Stimulated activated CD8-positive, alpha-beta memory T cell treated with anti-CD3 and anti-CD28 coated beads, Interleukin-2, amount 100 ng/mL, for 48 hours (primary cell): ENCODE measurements at regions not wholly inside any gene's neighbourhood (a gene's known extent, or its start where the extent isn't known, plus 50 kb on each side); places are given as distances from the start of the nearest gene placed in this dataset.
"Not testable (repeated sequence)": the region's sequence is repeated elsewhere in the genome, so short reads cannot be mapped to it uniquely, and the experiment has no call there.

Experiments
- DNase-seq, 2 donors: peaks; one replicate each; pipeline ENCODE4 v3.0.0-alpha.2; 2020; ENCODE audit warnings: low read depth in 2 of 2

DNA sequence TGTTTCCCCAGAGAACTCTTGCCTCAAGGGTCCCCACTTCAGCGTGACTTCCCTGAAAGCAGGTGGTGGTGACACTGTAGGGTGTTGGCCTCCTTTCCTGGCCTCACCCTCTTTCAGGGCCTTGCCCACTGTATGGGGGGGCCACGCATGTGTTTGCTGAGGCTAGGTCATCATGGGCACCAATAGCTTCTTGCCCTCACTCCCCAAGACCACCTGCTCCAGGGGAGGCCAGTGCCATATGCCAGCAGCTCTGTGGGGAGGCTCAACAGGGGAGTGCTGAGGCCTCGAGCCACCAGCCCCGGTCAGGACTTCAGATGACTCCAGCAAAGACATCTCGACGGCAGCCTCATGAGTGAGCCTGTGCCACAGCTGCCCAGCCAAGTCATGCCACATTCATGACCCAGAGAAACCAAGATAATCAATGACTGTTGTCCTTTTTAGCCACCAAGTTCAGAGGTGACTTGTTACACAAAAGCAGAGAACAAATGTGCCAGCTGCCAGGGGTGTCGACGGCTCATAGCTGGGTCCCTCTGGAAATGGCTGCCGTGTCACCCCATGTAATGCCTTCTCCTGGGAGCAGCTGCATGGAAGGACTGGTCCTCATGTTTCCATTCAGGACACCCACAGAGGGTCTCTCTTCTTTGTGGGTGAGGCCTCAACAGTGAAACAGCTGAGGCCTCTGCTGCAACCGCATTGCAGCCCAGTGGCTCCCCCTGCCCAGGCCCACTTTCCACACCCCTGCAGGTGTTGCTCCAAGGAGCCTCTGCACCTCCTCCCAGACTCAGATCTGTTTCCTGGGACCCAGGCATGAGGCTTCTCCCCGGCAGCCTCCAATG lies 162.2 kb downstream of the LAT start:
- DNase-seq, result not testable (repeated sequence)

DNA sequence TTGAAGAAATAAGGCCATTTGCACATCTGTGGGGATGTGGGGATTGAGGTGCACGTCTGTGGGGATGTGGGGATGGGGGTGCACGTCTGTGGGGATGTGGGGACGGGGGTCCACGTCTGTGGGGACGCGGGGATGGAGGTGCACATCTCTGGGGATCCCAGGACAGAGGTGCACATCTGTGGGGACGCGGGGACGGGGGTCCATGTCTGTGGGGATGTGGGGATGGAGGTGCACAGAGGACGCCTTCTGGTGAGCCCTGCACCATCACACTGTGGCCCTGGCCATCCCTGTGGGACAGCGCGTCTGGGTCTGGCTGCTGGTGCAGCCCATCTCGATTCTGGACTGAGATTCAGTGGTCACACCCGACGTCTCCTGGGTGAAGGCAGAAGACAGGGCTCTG lies 161.4 kb downstream of the LAT start:
- DNase-seq, result no peak

DNA sequence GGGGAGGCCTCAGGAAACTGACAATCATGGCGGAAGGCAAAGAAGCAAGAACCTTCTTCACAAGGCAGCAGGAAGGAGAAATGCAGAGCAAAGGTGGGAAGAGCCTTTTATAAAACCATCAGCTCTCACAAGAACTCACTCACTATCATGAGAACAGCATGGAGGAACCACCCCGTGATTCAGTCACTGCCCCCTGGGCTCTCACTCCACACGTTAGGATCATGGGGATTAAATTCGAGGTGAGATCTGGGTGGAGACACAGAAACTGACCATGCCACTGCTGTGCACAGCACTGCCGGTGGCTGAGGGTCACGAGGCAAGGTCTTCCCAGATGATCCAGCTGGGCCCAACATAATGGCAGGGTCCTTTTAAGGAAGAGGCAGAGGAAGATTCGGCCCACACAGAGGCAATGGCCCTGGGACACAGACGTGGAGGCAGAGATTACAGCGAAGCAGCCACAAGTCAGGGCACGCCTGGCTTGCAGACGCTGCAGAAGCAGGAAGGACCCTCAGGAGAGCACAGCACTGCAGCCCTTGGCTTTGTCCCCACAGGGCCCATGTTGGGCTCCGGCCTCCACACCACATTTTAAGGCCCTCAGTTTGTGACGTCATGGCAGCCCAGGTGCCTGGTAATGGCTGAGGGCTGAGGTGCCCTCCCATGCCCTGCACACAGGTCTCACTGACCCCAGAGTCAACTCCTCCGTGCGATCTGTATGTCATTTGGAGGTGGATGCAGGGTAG lies 160.8 kb downstream of the LAT start:
- not testable (repeated sequence) for DNase-seq

DNA sequence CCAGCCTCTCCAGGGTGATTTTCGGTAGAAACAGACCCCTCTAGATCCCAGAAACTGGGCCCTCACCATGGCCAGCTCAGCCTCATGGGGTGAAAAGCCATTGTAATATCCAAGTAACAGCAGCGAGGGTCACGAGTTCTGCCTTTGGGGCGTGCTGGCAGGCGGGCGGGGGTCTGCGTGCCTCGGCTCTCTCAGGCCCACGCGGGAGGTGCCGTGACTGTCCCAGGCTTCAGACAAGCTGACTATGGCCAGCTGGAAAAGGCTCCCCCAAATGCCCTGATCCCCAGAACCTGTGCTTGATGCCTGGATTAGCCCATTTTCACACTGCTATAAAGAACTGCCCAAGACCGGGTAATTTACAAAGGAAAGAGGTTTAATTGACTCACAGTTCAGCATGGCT lies 160.2 kb downstream of the LAT start:
- not testable (repeated sequence) for DNase-seq

DNA sequence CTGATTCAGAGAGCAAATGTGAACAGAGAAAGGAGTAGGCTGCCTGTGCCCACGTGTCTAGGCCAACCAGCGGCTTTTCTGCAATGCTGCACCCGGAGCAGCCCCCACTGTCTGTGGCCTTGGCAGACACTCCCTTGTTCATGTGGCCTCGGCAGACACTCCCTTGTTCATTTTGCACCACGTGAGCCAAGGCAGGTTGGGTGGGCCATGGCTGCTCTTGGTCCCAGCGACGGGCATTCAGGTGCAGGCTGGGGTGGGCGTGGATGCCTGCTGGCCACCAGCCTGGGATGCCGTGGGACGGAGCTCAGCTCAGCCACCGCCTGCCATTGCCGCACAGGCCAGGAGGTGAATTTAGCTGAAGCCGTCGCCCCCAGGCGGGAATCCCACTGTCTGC lies 159.8 kb downstream of the LAT start:
- not testable (repeated sequence) for DNase-seq

DNA sequence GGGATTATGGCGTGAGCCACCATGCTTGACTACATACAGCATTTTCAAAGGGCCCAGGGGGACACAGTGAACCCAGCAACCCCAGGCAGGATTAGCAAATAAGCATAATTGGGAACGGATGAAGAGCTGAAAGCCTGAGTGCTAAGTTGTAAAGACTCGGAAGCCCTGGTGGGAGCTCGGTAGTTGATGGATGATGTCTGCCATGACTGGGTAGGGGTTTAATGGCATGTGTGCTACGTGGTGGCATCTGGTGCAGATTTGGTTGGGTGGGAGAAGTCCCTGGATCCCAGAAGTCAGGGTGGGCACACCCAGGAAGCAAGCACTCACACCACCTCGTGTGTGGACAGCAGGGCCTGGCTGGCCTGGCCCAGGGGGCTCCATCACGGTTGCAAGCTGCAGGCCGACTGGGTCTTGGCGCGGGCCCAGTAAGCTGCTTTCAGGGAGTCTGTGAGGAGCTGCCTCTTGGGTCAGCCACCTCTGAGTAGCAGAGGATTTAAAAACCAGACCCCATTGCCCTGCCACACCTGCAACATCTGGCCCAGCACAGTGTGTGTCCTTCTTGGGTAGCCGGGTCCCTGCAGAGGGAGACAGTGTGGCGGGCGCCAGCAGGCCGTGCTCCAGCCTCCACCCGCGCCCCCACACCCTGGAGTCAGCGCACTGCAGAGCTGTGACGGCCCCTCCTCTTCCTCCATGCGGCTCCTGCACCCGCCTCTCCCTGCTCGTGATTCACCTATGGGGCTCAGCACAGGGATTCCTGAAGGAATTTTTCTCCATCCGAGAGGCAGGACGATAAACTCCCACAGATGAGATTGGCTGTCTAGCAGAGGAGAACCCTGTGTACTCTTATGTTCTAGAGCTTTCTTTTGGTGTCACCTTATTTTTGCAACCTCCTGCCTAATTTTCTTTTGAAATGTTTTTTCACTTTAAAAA lies 159.2 kb downstream of the LAT start:
- DNase-seq, result not testable (repeated sequence)

DNA sequence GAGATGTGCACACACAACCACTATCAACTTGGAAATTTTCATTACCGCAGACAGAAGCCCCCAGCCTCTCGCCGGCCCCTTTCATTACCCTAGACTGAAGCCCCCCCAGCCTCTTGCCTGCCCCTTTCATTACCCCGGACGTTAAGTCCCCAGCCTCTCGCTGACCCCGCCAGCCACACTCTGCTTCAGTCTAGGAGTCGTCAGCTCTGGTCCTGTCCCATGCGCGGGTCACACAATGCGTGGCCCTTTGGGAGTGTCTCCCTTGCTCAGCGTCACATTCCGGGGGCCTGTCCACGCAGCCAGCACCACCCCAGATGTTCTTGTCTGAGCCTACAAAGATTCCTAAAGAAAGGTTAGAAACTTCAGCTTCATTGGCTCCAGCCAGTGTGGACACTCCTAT lies 157.7 kb downstream of the LAT start:
- DNase-seq, result not testable (repeated sequence)

DNA sequence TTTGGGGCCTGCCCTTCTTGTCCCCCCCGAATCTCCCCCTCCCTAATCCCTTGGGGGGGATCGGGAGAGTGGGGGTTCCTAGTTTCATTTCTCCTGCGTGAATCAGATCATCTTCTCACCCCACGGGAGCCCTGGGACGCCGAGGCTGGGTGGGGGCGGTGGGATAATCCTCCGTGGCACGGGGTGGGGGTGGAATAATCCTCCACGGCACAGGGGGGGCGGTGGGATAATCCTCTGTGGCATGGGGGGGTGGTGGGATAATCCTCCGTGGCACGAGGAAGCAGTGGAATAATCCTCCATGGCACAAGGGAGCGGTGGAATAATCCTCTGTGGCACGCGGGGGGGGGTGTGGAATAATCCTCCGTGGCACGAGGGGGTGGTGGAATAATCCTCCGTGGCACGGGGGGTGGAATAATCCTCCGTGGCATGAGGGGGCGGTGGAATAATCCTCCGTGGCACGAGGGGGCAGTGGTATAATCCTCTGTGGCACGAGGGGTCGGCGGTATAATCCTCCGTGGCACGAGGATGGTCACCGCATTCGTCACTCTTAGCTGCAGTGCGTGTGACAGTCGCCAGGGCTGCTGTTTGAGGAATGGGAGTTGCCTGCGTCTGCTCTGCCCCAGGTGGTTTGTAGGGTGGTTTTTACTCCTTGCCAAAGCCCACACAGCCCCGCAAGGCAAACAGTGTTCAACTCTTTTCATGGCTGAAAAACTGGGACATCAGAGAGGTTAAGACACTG lies 156.9 kb downstream of the LAT start:
- DNase-seq, result no peak

DNA sequence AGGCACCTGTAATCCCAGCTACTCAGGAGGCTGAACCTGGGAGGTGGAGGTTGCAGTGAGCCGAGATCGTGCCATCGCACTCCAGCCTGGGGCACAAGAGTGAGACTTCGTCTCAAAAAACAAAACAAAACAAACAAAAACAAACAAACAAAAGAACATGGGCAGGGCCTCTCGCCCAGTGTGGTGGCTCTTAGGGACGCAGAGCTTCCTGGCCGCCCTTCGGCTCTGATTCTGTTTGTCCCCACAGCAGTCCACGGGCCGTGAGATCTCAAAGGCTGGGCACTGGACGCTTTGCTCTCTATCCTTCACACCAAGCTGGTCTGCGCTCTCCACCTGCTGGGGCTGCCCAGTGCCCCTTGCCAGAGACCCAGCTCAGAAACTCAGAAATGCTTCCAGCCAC lies 156.3 kb downstream of the LAT start:
- DNase-seq, result not testable (repeated sequence)

DNA sequence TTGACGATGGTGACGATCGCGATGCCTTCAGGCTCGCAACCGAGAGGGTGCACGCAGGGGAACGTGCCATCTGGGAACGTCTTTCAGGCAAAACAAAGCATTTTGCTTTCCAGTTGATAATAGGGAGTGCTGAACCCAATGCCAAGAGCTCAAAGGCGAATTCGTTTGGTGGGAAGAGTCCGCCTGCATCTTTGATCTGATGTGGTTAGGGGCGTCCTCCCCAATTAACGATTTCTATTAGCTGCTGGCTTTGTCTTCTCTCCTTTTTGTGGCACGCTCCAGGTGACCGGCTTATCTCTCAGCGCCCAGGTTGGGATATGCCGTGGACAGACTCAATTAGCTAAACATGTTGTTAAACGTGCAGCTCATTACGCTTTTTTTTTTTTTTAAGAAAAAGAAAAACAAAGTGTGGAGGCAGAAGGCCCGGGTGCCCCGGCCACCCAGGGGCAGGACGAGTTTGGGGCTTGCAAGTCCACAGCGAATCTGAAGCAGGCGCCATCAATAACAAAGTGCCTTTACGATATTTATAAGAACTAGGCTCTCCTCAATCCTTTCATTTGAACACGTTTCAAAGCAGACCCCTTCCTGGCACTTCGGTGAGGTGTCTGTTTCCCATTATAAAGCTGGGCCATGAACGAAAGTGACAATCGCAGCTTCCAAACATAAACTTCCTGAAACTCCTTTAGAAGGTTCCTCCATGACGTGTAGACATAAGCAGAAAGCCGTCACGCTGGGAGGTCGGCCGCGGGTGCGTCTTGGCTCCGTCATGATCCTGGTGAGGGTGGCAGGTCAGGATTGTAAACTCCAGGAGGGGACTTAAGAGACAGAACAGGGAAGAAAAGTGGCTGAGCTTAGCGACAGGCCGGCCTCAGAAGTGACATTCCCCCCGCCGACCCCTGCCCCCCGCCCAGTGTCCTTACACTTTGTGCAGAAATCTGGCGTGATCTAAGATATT lies 155.3 kb downstream of the LAT start:
- not testable (repeated sequence) for DNase-seq

DNA sequence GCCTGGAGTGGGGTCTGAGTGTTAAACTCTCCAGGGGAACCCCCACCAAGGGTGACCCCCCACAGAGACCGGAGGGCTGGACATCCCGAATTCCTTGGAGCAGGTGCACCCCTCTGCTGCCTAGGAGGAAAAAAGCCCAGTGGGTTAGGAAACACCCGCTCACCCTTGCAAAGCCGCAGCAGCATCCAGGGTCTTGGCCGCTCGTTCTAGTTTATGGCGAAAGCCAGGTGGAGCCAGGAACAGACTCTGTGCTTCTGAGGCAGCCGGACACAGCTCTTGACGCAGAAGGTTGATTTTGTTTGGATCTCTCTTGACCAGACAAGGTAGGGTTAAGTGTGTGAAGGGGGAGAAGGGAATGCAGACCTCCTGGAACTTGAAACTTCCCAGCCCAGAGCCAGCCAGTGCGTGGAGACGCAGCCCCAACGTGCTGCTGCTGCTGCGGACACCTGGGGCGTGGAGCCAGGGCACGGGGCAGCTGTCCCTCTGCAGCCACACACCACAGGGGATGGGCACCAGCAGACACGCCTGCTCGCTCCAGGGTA lies 154.5 kb downstream of the LAT start:
- no peak for DNase-seq

DNA sequence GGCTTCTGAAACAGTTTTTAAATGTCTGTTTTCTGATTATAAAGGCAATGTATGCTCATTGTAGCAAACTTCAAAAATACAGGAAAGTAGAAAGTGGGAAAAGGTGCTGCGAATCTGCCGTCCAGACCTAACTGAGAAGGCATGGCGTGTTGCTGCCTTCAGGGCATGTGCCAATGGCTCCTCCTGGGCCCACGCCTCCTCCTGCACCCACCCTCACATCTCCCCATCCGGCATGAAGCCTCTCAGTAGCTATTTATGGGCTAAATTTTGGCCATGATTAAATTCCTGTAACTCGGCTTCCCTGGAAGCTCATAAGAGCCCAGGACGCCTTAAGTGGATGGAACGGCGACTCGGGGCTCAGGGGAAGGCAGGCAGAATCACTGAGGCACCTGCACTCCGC lies 153.8 kb downstream of the LAT start:
- DNase-seq, result not testable (repeated sequence)

DNA sequence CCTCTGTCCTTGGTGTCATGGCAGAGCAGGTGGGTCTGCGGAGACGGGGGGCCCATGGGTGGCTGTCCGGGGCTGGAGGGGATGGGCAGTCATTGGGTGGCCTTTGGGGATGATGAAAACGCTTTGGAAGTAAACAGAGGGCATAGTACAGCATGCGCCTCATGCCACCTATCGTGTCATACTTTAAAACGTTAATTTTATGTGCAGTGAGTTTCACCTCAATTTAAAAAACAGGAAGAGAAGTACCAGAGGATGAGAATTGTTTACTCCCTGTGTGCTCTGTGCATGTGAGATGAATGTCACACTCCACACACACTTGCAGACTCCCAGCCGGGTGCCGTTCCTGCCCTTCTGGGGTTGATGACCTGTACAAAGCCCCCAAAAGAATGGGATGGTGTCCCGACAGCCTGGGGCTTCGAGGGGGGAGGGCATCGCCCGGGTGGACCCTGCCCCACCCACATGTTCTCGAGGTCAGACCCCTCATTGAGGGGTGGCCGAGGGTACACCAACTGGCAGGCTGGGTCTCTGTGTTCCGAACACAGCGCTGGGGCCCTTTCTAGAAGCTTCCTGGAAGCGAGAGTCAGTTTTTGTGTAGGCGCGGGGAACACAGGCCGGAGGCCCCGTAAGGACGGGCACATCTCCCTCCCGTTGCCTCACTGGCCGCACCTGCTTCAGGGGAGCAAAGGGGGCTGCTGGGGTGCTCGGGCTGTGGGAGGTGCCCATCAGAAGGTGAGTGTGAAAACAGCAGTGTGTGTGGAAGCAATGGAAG lies 153.2 kb downstream of the LAT start:
- not testable (repeated sequence) for DNase-seq

DNA sequence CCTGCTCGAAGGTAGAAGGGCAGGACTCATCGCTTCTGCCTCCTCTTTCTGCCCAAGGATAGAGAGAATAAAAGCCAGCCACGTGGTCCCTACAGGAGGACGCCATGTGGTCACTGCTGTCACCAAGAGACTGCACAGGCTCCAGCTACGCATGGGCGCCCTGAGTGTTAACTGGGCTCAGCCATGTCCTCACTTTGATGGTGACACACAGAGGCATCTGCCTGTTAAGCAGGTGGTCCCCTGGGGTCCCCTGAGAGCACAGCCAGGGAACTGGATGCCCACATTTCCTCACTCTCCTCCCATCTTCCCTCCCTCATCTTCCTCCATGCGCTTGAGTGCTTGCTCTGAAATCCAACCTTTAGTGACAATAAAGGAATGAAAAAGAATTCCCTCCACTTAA lies 152.6 kb downstream of the LAT start:
- DNase-seq, result not testable (repeated sequence)

DNA sequence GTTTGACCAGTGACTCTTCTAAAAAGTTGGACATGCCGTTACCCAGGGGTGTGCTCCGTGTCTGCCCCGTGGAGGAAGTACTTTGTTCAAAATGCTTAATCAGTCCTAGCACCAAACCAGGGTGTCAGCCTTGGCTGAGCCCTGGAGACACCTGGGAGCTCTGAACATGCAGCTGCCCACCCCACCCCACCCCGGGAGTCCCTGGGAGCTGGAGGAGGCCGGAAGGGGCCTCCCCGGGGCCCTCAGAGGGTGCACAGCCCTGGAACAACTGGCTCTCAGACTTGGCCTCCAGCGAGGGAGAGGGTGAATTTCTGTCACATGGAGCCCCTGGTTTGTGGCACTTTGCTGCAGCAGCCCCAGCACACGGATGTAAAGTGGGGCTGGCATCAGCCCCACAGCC lies 152.1 kb downstream of the LAT start:
- not testable (repeated sequence) for DNase-seq

DNA sequence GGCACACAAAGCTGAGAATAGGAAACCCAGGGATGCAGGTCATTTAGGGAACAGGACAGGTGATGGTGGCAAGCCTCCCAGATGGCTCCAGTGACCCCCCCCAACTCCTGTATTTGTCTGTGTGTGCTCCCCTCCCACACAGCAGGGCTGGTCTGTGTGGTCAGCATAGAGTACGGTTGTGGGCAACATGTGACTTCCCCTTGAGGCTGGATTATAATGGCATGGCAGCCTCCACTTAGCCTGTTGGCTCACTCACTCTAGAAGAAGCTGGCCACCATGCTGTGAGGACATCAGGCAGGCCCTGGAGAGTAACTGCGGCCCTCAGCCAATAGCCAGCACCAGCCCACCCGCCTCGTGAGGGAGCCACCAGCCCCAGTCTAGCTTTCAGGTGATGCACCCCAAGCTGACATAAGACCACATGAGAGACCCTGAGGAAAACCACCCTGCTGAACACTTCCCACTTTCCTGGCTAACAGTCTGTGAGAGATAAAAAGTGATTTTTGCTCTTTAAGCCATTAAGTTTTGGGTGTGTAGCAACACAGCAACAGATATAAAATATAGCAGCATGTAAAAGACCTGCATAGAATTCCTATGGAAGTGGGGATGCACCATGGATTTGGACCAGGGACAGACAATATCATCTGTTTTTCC lies 151.3 kb downstream of the LAT start:
- not testable (repeated sequence) for DNase-seq

DNA sequence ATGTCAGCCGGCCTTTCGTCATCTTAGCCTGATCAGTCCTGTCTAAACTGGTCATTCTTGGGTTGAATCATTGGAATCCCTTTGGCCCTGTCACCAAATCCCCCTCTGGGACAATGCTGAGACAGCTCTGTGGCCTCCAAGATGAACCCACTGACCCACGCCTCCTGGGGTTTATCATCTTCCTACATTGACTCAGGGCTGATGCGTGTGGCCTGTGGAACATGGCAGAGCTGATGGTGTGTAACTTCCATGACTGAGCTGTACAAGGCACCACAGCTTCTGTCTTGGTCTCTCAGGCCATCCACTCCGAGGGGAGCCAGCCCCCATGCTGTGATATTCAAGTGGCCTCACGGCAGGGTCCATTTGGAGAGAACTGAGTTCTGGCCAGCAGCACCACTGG lies 150.2 kb downstream of the LAT start:
- not testable (repeated sequence) for DNase-seq

DNA sequence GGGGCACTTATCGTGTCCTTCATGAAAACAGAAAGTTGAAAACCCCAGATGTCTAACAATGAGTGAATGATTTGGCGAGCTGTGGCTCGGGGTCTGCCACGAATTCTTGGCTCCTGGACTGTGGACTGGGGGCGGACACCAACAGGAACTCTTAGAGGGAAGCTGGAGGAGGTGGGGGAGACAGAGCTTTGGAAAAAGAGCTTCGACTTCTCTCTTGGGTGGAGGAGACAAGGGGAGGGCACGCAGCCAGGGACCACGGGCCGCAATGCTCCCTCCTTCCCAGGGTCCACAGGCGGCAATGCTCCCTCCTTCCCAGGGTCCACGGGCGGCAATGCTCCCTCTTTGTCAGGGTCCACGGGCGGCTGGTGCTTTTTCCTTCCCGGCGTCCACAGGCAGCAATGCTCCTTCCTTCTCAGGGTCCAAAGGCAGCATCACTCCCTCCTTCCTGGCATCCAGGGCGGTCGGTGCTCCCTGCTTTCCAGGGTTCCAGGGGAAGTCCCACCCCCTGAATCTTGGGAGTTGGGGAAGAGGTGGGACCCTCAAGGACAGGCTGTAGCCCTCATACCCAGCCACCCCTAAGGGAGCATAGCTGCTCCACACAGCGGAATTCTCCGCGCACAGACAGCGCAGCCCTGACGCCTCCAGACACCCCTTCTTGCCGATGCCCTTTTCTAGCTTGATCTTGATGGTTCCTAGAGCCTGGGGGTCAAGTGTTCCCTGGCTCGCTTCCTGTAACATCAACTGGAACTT lies 149.0 kb downstream of the LAT start:
- DNase-seq, result not testable (repeated sequence)
